ENCODE measurements at regions not wholly inside any gene's neighbourhood (a gene's known extent, or its start where the extent isn't known, plus 50 kb on each side); places are given as distances from the start of the nearest gene placed in this dataset.
"Not testable (repeated sequence)": the region's sequence is repeated elsewhere in the genome, so short reads cannot be mapped to it uniquely, and the experiment has no call there.

GRCh38 chr20:50450881-50451752 is 59.1 kb upstream of the PTPN1 start (continued):
- peak; percentile 49; the same call in 1 of the 2 replicates for TF ChIP-seq TEAD4 (IDR thresholded peaks at IDR 0.05; ENCODE audit: low read length)
- TF ChIP-seq TEAD4 (CRISPR knock-in tag; IDR thresholded peaks at IDR 0.05; ENCODE audit: borderline replicate concordance) = no peak
- TF ChIP-seq SMAD4 (CRISPR knock-in tag; conservative IDR thresholded peaks at IDR 0.05) = peak; percentile 85

- CTCF ChIA-PET (ENCODE audit: low intra/inter-chr PET ratio) = interaction anchor here (1.1 kb wide), 1 partner anchor 11 kb away, joined by 3 read pairs; no protein-coding TSS in a partner anchor
- H3K4me2 ChIP-seq (ENCODE audit: insufficient read depth, low read length) = not testable (repeated sequence)
Observed at GRCh38 chr20:50451792-50452425, 58.3 kb upstream of the PTPN1 start.

More at GRCh38 chr20:50451792-50452425, 58.3 kb upstream of the PTPN1 start:
- H2AFZ ChIP-seq (ENCODE audit: low read depth, low read length); H3K27ac ChIP-seq (ENCODE audit: extremely low read depth, low read depth, low read length); intact Hi-C loops (cut with micrococcal nuclease); H3K9me1 ChIP-seq (ENCODE audit: control insufficient read depth, insufficient read depth, low read length); H3K79me2 ChIP-seq (ENCODE audit: control insufficient read depth, insufficient read depth, low read length); H3K36me3 ChIP-seq (ENCODE audit: control insufficient read depth, insufficient read depth, low read length); H4K20me1 ChIP-seq (replicated peaks; ENCODE audit: control insufficient read depth, insufficient read depth, low read length); H3K9ac ChIP-seq (ENCODE audit: insufficient read depth in 1 of 2, low read depth in 2 of 2, low read length in 2 of 2); BruUV-seq (replicated peaks); H3K9me3 ChIP-seq (replicated peaks; ENCODE audit: control insufficient read depth, insufficient read depth, low read depth, low read length); H3K4me3 ChIP-seq; FAIRE-seq; in situ Hi-C loops (cut with MboI); ATAC-seq; H3K27me3 ChIP-seq (ENCODE audit: control insufficient read depth in 2 of 2, insufficient read depth in 2 of 2, low read length in 2 of 2); DNase-seq (ENCODE audit: extremely low read depth in 1 of 4, low spot score in 3 of 4): not testable (repeated sequence)
- TF ChIP-seq RBM25 (IDR thresholded peaks at IDR 0.05; ENCODE audit: low read depth, low read length, severe bottlenecking) (peak; percentile 15), ZNF512 (tag; IDR thresholded peaks at IDR 0.05) (peak; percentile 65)
- WGBS (ENCODE audit: insufficient coverage, low coverage, missing lambda C conversion rate) = 27% methylated on average over 7 of the region's 9 CpGs
- POLR2A ChIA-PET = interaction anchor here (0.6 to 1.0 kb wide), 5 partner anchors 23 to 264 kb away, joined by 3 to 5 read pairs (median 3); partner anchors contain the start of gene CEBPB
- H3K4me1 ChIP-seq (replicated peaks in 1 of 2; ENCODE audit: control insufficient read depth in 2 of 2, insufficient read depth in 2 of 2, low read length in 2 of 2) = peaks cover 20 to 22% of the 10 kb centered on the region in 2 experiments

Measured in K562 (cell line).